PFSK-1 (cell line): ENCODE measurements at regions not wholly inside any gene's neighbourhood (a gene's known extent, or its start where the extent isn't known, plus 50 kb on each side); places are given as distances from the start of the nearest gene placed in this dataset.

Source experiments
- FOXP2 ChIP-seq: optimal IDR thresholded peaks from 2 replicates; pipeline ENCODE3; 2011; ENCODE audit warnings: borderline replicate concordance, control low read depth, inconsistent platforms; ENCODE audit not compliant: insufficient read depth; ENCODE audit errors: extremely low read length, extremely low read depth
- POLR2AphosphoS5 ChIP-seq: IDR thresholded peaks from 2 replicates; pipeline ENCODE4 v1.6.1; 2012; ENCODE audit warnings: low read depth, mild to moderate bottlenecking, control low read depth, low read length, moderate library complexity
- SIN3A ChIP-seq: IDR thresholded peaks from 2 replicates; pipeline ENCODE4 v1.6.1; 2012; ENCODE audit warnings: mild to moderate bottlenecking, low read length, moderate library complexity, borderline replicate concordance; ENCODE audit not compliant: insufficient read depth
- TAF1 ChIP-seq: IDR thresholded peaks from 2 replicates; pipeline ENCODE4 v1.6.1; 2012; ENCODE audit warnings: low read length, control low read depth, borderline replicate concordance; ENCODE audit not compliant: insufficient read depth
- TF ChIP-seq, protein P1 (sequence below), 2 experiments: IDR thresholded peaks; 2 replicates each; pipeline versions ENCODE4 v1.6.1 to v1.8.0; 2011 to 2012; ENCODE audit warnings: low read depth in 2 of 2, low read length in 2 of 2, control low read depth in 1 of 2, inconsistent platforms in 1 of 2, mild to moderate bottlenecking in 1 of 2, moderate library complexity in 1 of 2; ENCODE audit not compliant: insufficient read depth in 1 of 2

- TF ChIP-seq TAF1: no peak
These were observed 53.6 kb upstream of the EPCAM start for GRCh38 chr2:47315475-47315874.

- TF ChIP-seq POLR2AphosphoS5 (no peak), SIN3A (no peak), TAF1 (no peak), FOXP2 (no peak)
- TF ChIP-seq, protein P1, sequence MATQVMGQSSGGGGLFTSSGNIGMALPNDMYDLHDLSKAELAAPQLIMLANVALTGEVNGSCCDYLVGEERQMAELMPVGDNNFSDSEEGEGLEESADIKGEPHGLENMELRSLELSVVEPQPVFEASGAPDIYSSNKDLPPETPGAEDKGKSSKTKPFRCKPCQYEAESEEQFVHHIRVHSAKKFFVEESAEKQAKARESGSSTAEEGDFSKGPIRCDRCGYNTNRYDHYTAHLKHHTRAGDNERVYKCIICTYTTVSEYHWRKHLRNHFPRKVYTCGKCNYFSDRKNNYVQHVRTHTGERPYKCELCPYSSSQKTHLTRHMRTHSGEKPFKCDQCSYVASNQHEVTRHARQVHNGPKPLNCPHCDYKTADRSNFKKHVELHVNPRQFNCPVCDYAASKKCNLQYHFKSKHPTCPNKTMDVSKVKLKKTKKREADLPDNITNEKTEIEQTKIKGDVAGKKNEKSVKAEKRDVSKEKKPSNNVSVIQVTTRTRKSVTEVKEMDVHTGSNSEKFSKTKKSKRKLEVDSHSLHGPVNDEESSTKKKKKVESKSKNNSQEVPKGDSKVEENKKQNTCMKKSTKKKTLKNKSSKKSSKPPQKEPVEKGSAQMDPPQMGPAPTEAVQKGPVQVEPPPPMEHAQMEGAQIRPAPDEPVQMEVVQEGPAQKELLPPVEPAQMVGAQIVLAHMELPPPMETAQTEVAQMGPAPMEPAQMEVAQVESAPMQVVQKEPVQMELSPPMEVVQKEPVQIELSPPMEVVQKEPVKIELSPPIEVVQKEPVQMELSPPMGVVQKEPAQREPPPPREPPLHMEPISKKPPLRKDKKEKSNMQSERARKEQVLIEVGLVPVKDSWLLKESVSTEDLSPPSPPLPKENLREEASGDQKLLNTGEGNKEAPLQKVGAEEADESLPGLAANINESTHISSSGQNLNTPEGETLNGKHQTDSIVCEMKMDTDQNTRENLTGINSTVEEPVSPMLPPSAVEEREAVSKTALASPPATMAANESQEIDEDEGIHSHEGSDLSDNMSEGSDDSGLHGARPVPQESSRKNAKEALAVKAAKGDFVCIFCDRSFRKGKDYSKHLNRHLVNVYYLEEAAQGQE (IDR thresholded peaks at IDR 0.05; ENCODE audit: insufficient read depth in 1 of 2, low read depth in 2 of 2, low read length in 2 of 2): no peak
These were observed 55.4 kb upstream of the EPCAM start for GRCh38 chr2:47313728-47314127.

DNA sequence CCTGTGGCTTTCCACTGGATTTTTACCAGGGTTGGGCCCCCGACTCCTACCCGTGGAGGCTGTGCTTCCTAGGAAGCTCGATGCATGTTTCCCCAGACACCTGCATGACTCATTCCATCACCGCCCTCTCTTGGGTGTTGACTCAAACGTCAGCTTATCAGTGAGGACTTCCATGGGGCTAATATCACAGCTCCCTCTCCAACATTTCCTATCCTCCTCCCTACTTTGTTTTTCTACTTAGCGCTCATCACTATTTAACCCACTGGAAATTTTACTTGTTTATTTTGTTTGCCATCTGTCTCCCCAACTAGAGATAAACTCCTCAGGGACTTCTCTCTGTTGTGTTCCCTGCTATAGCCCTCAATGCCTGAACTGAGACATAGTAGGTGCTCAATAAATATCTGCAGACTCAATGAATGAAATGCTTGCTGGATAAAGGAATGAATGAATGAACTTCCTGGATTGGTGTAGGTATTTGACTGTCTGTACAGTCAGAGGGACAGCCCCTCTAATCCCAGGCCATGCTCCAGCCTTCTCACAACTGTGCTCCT, 55.9 kb upstream of the EPCAM start:
- TF ChIP-seq TAF1: no peak
- TF ChIP-seq, protein P1 (IDR thresholded peaks at IDR 0.05; ENCODE audit: insufficient read depth in 1 of 2, low read depth in 2 of 2, low read length in 2 of 2): no peak

- TF ChIP-seq SIN3A: no peak
- TF ChIP-seq FOXP2: no peak
- TF ChIP-seq TAF1: no peak
- TF ChIP-seq, protein P1 (IDR thresholded peaks at IDR 0.05; ENCODE audit: insufficient read depth in 1 of 2, low read depth in 2 of 2, low read length in 2 of 2): no peak
- no peak for TF ChIP-seq POLR2AphosphoS5
These were observed 56.6 kb upstream of the EPCAM start for GRCh38 chr2:47312491-47312850.

DNA sequence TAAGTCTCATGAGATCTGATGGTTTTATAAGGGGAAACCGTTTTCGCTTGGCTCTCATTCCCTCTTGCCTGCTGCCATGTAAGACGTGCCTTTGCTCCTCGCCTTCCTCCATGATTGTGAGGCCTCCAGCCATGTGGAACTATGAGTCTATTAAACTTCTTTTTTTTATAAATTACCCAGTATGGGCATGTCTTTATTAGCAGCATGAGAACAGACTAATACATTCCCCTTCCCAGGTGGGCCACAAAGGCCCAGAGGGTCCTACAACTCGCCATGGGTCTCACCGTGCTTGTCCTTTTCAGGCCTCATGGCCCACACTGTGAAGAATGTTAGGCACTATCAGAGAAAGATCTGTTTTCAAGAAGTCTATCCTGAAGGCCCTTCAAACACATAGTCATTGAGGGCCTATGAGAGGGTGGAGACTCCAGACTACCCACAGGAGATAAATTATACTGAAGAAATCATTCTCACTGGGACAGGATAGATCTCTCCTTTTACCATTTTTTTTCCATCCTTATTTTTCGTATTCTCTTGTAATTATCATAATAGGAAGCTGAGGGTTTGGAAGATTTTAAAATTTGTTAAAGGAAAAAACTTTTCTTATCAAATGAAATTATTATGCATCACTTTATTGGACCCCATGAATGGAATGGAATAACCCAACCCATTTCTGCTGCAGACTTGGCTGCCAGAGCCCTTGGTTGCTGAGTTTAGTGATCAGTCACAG, 57.2 kb upstream of the EPCAM start:
- TF ChIP-seq FOXP2 (no peak), SIN3A (no peak), TAF1 (no peak), POLR2AphosphoS5 (no peak)
- TF ChIP-seq, protein P1 (IDR thresholded peaks at IDR 0.05; ENCODE audit: insufficient read depth in 1 of 2, low read depth in 2 of 2, low read length in 2 of 2): no peak
